ENCODE measurements at regions not wholly inside any gene's neighbourhood (a gene's known extent, or its start where the extent isn't known, plus 50 kb on each side); places are given as distances from the start of the nearest gene placed in this dataset.

- TF ChIP-seq CTCF (IDR thresholded peaks at IDR 0.05) (no peak), EP300 (IDR thresholded peaks at IDR 0.05) (no peak)
Observed at GRCh38 chr3:197392961-197393360, 94.5 kb upstream of the DLG1 start.
